H9 (cell line): ENCODE measurements at regions not wholly inside any gene's neighbourhood (a gene's known extent, or its start where the extent isn't known, plus 50 kb on each side); places are given as distances from the start of the nearest gene placed in this dataset.

ENCODE experiments used
- DNase-seq: peaks from one replicate; pipeline ENCODE4 v3.0.0-alpha.2; 2017
- H2AFZ ChIP-seq: one replicate; pipeline ENCODE4 v1.6.1; 2013; ENCODE audit warnings: mild to moderate bottlenecking, low read length, control low read depth, moderate library complexity
- H2AK5ac ChIP-seq: 2 replicates; pipeline ENCODE4 v1.6.1; 2013; ENCODE audit warnings: low read length, control low read depth, mixed read lengths; ENCODE audit not compliant: insufficient read length
- H2BK120ac ChIP-seq: one replicate; pipeline ENCODE4 v1.6.1; 2013; ENCODE audit warnings: low read depth, mild to moderate bottlenecking, low read length, control low read depth, inconsistent platforms; ENCODE audit not compliant: poor library complexity, severe bottlenecking
- H2BK12ac ChIP-seq: 2 replicates; pipeline ENCODE4 v1.6.1; 2013; ENCODE audit warnings: low read length, control low read depth, mixed read lengths, low read depth; ENCODE audit not compliant: insufficient read length
- H2BK15ac ChIP-seq: 2 replicates; pipeline ENCODE4 v1.6.1; 2013; ENCODE audit warnings: low read depth, low read length, control low read depth
- H2BK20ac ChIP-seq: one replicate; pipeline ENCODE4 v1.6.1; 2013; ENCODE audit warnings: low read depth, mild to moderate bottlenecking, low read length, control low read depth, inconsistent platforms; ENCODE audit not compliant: poor library complexity, severe bottlenecking
- H2BK5ac ChIP-seq: 2 replicates; pipeline ENCODE4 v1.6.1; 2013; ENCODE audit warnings: low read length, control low read depth, mixed read lengths; ENCODE audit not compliant: insufficient read length
- H3K14ac ChIP-seq: 2 replicates; pipeline ENCODE4 v1.6.1; 2013; ENCODE audit warnings: low read length, control low read depth; ENCODE audit not compliant: insufficient read depth
- H3K18ac ChIP-seq: 2 replicates; pipeline ENCODE4 v1.6.1; 2013; ENCODE audit warnings: low read depth, mild to moderate bottlenecking, mixed read lengths, low read length, control low read depth; ENCODE audit not compliant: insufficient read length
- H3K23ac ChIP-seq: 2 replicates; pipeline ENCODE4 v1.6.1; 2013; ENCODE audit warnings: low read length, control low read depth, mixed read lengths, low read depth; ENCODE audit not compliant: insufficient read length
- H3K23me2 ChIP-seq: 2 replicates; pipeline ENCODE4 v1.6.1; 2013; ENCODE audit warnings: low read depth, mild to moderate bottlenecking, mixed read lengths, low read length, control low read depth; ENCODE audit not compliant: insufficient read length, poor library complexity, severe bottlenecking
- H3K27ac ChIP-seq: 2 replicates; pipeline ENCODE4 v1.5.1; 2013; ENCODE audit warnings: low read length, control low read depth, mixed read lengths, low read depth; ENCODE audit not compliant: insufficient read length
- H3K27me3 ChIP-seq: 2 replicates; pipeline ENCODE4 v1.6.1; 2013; ENCODE audit warnings: low read length, control low read depth, inconsistent platforms; ENCODE audit not compliant: insufficient read depth
- H3K4ac ChIP-seq: 2 replicates; pipeline ENCODE4 v1.6.1; 2013; ENCODE audit warnings: low read depth, mild to moderate bottlenecking, control low read depth, inconsistent platforms, low read length, moderate library complexity
- H3K4me1 ChIP-seq: 2 replicates; pipeline ENCODE4 v1.6.1; 2013; ENCODE audit warnings: low read length, control low read depth, inconsistent platforms; ENCODE audit not compliant: insufficient read depth
- H3K4me2 ChIP-seq: 2 replicates; pipeline ENCODE4 v1.6.1; 2013; ENCODE audit warnings: low read length, control low read depth, mixed read lengths; ENCODE audit not compliant: insufficient read length, insufficient read depth
- H3K56ac ChIP-seq: 2 replicates; pipeline ENCODE4 v1.6.1; 2013; ENCODE audit warnings: low read depth, mild to moderate bottlenecking, mixed read lengths, low read length, control low read depth; ENCODE audit not compliant: insufficient read length
- H3K79me1 ChIP-seq: 2 replicates; pipeline ENCODE4 v1.6.1; 2013; ENCODE audit warnings: low read depth, mild to moderate bottlenecking, moderate library complexity, low read length, control low read depth, inconsistent platforms; ENCODE audit not compliant: insufficient read depth, poor library complexity, severe bottlenecking
- H3K79me2 ChIP-seq: 2 replicates; pipeline ENCODE4 v1.6.1; 2013; ENCODE audit warnings: low read length, control low read depth, inconsistent platforms; ENCODE audit not compliant: insufficient read depth
- H3K9ac ChIP-seq: 2 replicates; pipeline ENCODE4 v1.6.1; 2013; ENCODE audit warnings: low read length, control low read depth, mixed read lengths; ENCODE audit not compliant: insufficient read length; ENCODE audit errors: extremely low read depth
- H3K9me3 ChIP-seq: one replicate; pipeline ENCODE4 v1.6.1; 2013; ENCODE audit warnings: low read depth, low read length, inconsistent platforms; ENCODE audit not compliant: control insufficient read depth
- H3T11ph ChIP-seq: one replicate; pipeline ENCODE4 v1.6.1; 2013; ENCODE audit warnings: mild to moderate bottlenecking, low read length, control low read depth, inconsistent platforms
- H4K20me1 ChIP-seq: one replicate; pipeline ENCODE4 v1.6.1; 2013; ENCODE audit not compliant: control insufficient read depth, insufficient read length, insufficient read depth
- H4K5ac ChIP-seq: 2 replicates; pipeline ENCODE4 v1.6.1; 2013; ENCODE audit warnings: low read depth, mild to moderate bottlenecking, mixed read lengths, low read length, control low read depth; ENCODE audit not compliant: insufficient read length
- H4K8ac ChIP-seq: replicated peaks from 2 replicates; pipeline ENCODE4 v1.6.1; 2013; ENCODE audit warnings: low read length, control low read depth, mixed read lengths, low read depth; ENCODE audit not compliant: insufficient read length
- H4K91ac ChIP-seq: 2 replicates; pipeline ENCODE4 v1.6.1; 2013; ENCODE audit warnings: low read depth, mild to moderate bottlenecking, moderate library complexity, mixed read lengths, low read length, control low read depth; ENCODE audit not compliant: insufficient read length
- H3K27ac Mint-ChIP-seq, 3 experiments: 2 replicates in 2 of 3; 3 replicates in 1 of 3; pipeline ENCODE4 v1.8.0; 2020 to 2021; ENCODE audit warnings: mixed read lengths in 3 of 3, mild to moderate bottlenecking in 1 of 3, moderate library complexity in 1 of 3
- H3K27me3 Mint-ChIP-seq: 2 replicates; pipeline ENCODE4 v1.8.0; 2021; ENCODE audit warnings: low read depth, mild to moderate bottlenecking, moderate library complexity, mixed read lengths
- H3K36me3 Mint-ChIP-seq, 3 experiments: 2 replicates in 2 of 3; 3 replicates in 1 of 3; pipeline ENCODE4 v1.8.0; 2020 to 2021; ENCODE audit warnings: low read depth in 3 of 3, mixed read lengths in 3 of 3; ENCODE audit not compliant: insufficient read depth in 1 of 3
- H3K4me1 Mint-ChIP-seq, 2 experiments: 2 replicates each; pipeline ENCODE4 v1.8.0; 2020; ENCODE audit warnings: mixed read lengths in 2 of 2
- H3K4me3 Mint-ChIP-seq, 2 experiments: 2 replicates in 1 of 2; 3 replicates in 1 of 2; pipeline ENCODE4 v1.8.0; 2020 to 2021; ENCODE audit warnings: mild to moderate bottlenecking in 2 of 2, mixed read lengths in 2 of 2, moderate library complexity in 1 of 2
- H3K9me3 Mint-ChIP-seq, 2 experiments: 2 replicates in 1 of 2; 3 replicates in 1 of 2; pipeline ENCODE4 v1.8.0; 2020; ENCODE audit warnings: mild to moderate bottlenecking in 2 of 2, mixed read lengths in 2 of 2, moderate library complexity in 1 of 2
- CTCF ChIP-seq: fragments of 200-600 bp; sonication (generic); conservative IDR thresholded peaks from 3 replicates; pipeline ENCODE4 v1.8.0; 2021; ENCODE audit warnings: antibody characterized with exemption, mild to moderate bottlenecking

GRCh38 chr16:26961459-26961858 is 105.3 kb upstream of the C16orf82 start:
- H3K9me3 Mint-ChIP-seq = no peaks in the 10 kb centered on the region; a peak in 1 of 5 replicates
- Histone ChIP-seq H3K79me1 (no peaks in the 10 kb centered on the region), H3K56ac (no peak overlapping the region), H4K8ac (no peak overlapping the region), H2BK12ac (no peak overlapping the region), H2BK120ac (no peak overlapping the region), H2AFZ (no peak overlapping the region), H3K18ac (no peak overlapping the region), H2BK20ac (no peak overlapping the region), H3K4me1 (no peaks in the 10 kb centered on the region), H3K79me2 (no peaks in the 10 kb centered on the region), H3K27ac (no peak overlapping the region), H3K9ac (no peak overlapping the region), H3K14ac (no peak overlapping the region), H3K23me2 (no peaks in the 10 kb centered on the region), H2AK5ac (no peak overlapping the region), H3K23ac (no peak overlapping the region), H2BK15ac (no peak overlapping the region), H3K4me2 (no peak overlapping the region), H4K5ac (no peak overlapping the region), H3K4ac (no peak overlapping the region), H3K27me3 (no peaks in the 10 kb centered on the region; the same call in 1 of the 2 replicates), H4K20me1 (no peaks in the 10 kb centered on the region), H3T11ph (no peak overlapping the region), H3K9me3 (no peaks in the 10 kb centered on the region), H4K91ac (no peak overlapping the region), H2BK5ac (no peak overlapping the region)
- H3K27me3 Mint-ChIP-seq = peaks cover 12% of the 10 kb centered on the region
- DNase-seq = no peak
- no peak overlapping the region for H3K27ac Mint-ChIP-seq
- H3K36me3 Mint-ChIP-seq = no peaks in the 10 kb centered on the region
- peaks cover 2 to 4% of the 10 kb centered on the region in 2 experiments; a peak in 2 of 4 replicates for H3K4me1 Mint-ChIP-seq
- no peak overlapping the region for H3K4me3 Mint-ChIP-seq
- TF ChIP-seq CTCF = no peak
